BJ (cell line): ENCODE measurements at regions not wholly inside any gene's neighbourhood (a gene's known extent, or its start where the extent isn't known, plus 50 kb on each side); places are given as distances from the start of the nearest gene placed in this dataset.

Source experiments
- CTCF ChIA-PET: fragments of 350-600 bp; formaldehyde crosslinking; extraction: SDS; loops from one replicate; lab custom pipeline; 2021; ENCODE audit warnings: antibody characterized with exemption, inconsistent platforms; lab: Yijun Ruan, JAX
- POLR2A ChIA-PET: fragments of 300-600 bp; sonication (Branson Sonifier 250); formaldehyde crosslinking; extraction: SDS; loops from one replicate; lab custom pipeline; 2021; ENCODE audit warnings: antibody characterized with exemption; lab: Charles Lee
- DNase-seq: peaks from one replicate; pipeline ENCODE4 v3.0.0-alpha.2; 2011; ENCODE audit warnings: low read depth
- H3K27me3 ChIP-seq: 2 replicates; pipeline ENCODE4 v1.6.0; 2011; ENCODE audit warnings: low read length; ENCODE audit not compliant: control insufficient read depth, insufficient read depth
- H3K36me3 ChIP-seq: 2 replicates; pipeline ENCODE4 v1.5.1; 2011; ENCODE audit warnings: low read length; ENCODE audit not compliant: control insufficient read depth, insufficient read depth
- H3K4me3 ChIP-seq: 2 replicates; pipeline ENCODE4 v1.5.1; 2011; ENCODE audit warnings: low read depth, mild to moderate bottlenecking, control low read depth, low read length
- TF ChIP-seq, protein P1 (sequence below): IDR thresholded peaks from 2 replicates; pipeline ENCODE4 v1.5.1; 2011; ENCODE audit warnings: low read depth, mild to moderate bottlenecking, control low read depth, inconsistent platforms, low read length, moderate library complexity; ENCODE audit not compliant: insufficient read depth

DNA sequence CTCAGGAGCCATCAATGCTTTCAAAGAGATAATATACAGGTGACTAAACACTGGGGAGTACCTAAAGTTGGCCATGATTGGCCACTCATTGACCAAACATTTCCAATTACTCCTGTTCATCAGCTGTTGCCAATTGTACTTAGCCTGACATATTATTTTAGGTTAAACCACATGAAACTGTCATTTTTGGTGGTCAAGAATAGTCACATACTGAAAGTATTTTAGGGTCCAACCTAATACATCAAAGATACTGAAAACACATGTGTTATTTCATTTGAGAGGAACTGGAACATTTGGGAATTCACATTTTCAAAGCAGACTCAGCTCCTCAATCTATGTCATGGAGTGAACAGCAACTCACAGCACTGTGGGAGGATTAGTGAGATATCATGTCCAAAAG, 63.9 kb upstream of the KCNA5 start:
- DNase-seq = no peak
- ChIA-PET CTCF (interaction anchor here (0.8 to 1.7 kb wide), 2 partner anchors 28 to 125 kb away, joined by 3 to 4 read pairs; no protein-coding TSS in a partner anchor), POLR2A (no interaction called here)
- H3K4me3 ChIP-seq = no peak overlapping the region
- peaks cover 3% of the 10 kb centered on the region for H3K27me3 ChIP-seq
- TF ChIP-seq, protein P1, sequence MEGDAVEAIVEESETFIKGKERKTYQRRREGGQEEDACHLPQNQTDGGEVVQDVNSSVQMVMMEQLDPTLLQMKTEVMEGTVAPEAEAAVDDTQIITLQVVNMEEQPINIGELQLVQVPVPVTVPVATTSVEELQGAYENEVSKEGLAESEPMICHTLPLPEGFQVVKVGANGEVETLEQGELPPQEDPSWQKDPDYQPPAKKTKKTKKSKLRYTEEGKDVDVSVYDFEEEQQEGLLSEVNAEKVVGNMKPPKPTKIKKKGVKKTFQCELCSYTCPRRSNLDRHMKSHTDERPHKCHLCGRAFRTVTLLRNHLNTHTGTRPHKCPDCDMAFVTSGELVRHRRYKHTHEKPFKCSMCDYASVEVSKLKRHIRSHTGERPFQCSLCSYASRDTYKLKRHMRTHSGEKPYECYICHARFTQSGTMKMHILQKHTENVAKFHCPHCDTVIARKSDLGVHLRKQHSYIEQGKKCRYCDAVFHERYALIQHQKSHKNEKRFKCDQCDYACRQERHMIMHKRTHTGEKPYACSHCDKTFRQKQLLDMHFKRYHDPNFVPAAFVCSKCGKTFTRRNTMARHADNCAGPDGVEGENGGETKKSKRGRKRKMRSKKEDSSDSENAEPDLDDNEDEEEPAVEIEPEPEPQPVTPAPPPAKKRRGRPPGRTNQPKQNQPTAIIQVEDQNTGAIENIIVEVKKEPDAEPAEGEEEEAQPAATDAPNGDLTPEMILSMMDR = no peak
- H3K36me3 ChIP-seq = no peaks in the 10 kb centered on the region

DNA sequence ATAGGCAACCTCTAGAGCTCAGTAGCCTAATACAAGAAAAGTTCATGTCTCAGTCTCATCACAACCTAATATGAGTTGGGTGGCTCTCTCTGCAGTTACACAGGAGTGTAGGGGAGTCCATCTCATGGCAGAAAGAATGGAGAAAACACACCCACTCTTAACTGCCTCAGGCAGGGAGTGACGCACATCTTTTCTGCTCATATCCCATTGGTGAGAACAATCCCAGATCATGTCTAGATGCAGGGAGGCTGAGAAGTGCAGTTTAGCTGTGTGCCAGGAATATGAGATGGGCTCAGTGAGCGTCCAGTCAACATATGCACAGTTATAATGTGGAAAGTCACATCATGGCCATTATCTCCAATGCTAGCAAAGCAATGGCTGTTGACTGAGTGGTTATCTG, 59.3 kb upstream of the KCNA5 start:
- no peak overlapping the region for H3K4me3 ChIP-seq
- ChIA-PET CTCF (interaction anchor here (0.6 to 1.7 kb wide), 2 partner anchors 127 to 874 kb away, joined by 5 to 6 read pairs; no protein-coding TSS in a partner anchor), POLR2A (no interaction called here)
- TF ChIP-seq, protein P1 = no peak
- no peaks in the 10 kb centered on the region for H3K36me3 ChIP-seq
- no peak for DNase-seq
- H3K27me3 ChIP-seq = peaks cover 3% of the 10 kb centered on the region

DNA sequence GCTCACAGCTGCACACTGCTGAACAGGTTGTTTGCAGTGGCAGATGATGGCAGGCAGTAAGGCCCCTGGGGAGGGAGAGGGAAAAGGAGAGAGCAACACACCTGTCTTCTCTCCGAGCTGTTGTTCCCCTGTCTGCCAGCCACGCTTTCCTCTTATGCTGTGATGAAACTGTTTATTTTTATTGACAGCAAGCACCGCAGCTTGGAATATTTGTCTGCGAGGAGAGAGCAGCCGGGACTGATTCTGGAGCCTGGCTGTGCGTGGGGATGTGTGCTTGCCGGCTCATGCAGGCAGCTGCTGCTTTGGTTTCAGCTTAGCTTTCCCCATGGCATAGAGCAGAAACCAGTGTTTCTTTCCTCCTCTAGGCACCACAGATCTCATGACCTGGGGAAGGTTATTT, 58.7 kb upstream of the KCNA5 start:
- TF ChIP-seq, protein P1 = no peak
- no peak for DNase-seq
- Histone ChIP-seq H3K4me3 (no peak overlapping the region), H3K27me3 (peaks cover 6% of the 10 kb centered on the region), H3K36me3 (no peaks in the 10 kb centered on the region)
- CTCF ChIA-PET = interaction anchor here (0.6 to 2.5 kb wide), 4 partner anchors 15 to 874 kb away, joined by 3 to 12 read pairs (median 6); no protein-coding TSS in a partner anchor
- POLR2A ChIA-PET = no interaction called here

DNA sequence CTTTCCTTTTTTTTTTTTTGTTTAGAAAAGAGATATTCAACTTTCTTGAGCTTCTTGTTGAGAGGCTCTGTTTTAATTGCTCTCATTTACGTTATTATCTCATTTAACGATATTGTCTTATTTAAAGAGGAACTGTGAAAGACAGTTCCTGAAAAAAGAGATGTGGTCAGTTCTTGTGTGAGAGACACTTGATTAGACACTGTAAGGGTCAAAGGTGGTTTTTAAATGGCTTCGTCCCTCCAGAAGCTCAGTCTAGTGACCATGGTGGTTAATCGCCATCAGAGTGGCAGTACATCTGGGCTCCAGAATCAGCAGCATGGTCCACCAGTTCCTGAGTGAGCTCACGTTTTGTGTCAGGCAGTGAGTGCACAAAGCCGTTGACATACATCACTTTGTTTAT, 57.9 kb upstream of the KCNA5 start:
- no peak for DNase-seq
- ChIA-PET CTCF (interaction anchor here (1.2 to 2.5 kb wide), 2 partner anchors 16 to 131 kb away, joined by 3 to 12 read pairs; no protein-coding TSS in a partner anchor), POLR2A (no interaction called here)
- TF ChIP-seq, protein P1 = no peak
- Histone ChIP-seq H3K4me3 (no peak overlapping the region), H3K36me3 (no peaks in the 10 kb centered on the region), H3K27me3 (peaks cover 6% of the 10 kb centered on the region)

DNA sequence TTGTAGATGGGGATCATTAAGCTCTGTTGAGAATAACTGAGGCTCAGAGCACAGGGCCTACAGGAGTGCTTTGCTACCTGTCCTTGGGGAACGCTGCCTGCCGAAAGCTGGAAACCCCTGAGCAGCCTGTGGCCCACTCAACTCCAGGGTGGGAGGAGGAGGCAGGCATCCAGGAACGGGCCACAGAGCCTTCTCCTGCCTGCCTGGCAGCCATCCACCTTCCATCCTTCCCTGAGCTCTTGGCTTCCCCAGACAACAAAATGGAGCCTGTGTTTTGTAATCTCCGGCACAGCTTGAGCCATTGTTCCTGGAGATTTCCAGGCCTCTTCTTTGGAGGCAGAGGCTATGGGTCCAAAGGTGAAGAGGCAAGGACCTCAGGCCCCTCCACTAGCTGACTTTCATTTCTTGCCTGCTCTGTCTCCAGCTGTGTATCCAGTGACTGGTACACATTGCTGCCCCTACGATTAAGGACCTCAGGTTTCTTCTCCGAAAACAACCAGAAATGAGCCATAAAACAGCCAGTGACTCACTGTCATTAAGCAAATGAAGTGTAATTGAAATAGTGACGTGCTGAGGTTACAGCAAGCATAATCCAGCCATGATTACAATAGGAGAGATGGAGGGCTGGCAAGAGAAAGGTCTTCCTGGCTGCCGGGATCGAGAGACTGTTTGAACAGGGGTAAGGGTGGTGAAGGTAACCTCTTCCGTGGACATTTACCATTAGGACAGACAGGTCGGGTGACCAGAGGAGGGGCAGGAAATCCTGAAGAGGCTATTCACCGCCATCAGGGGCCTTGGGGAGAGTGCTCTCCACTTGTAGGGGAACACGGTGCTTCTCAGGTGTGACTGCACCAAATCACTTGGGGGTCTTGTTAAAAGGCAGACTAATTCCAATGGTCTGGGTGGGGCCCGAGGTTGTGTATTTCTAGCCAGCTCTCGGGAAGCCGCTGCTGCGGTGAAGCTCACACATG, 56.3 kb upstream of the KCNA5 start:
- ChIA-PET POLR2A (no interaction called here), CTCF (interaction anchor here (1.3 to 2.5 kb wide), 2 partner anchors 124 to 132 kb away, joined by 3 to 12 read pairs; no protein-coding TSS in a partner anchor)
- no peak overlapping the region for H3K4me3 ChIP-seq
- no peak for DNase-seq
- no peaks in the 10 kb centered on the region for H3K36me3 ChIP-seq
- H3K27me3 ChIP-seq = peaks cover 7% of the 10 kb centered on the region
- TF ChIP-seq, protein P1 = no peak
